Hindlimb muscle (tissue), 1 donor: ENCODE measurements at regions not wholly inside any gene's neighbourhood (a gene's known extent, or its start where the extent isn't known, plus 50 kb on each side); places are given as distances from the start of the nearest gene placed in this dataset.
"Not testable (repeated sequence)": the region's sequence is repeated elsewhere in the genome, so short reads cannot be mapped to it uniquely, and the experiment has no call there.

Experiments used
- DNase-seq: peaks from one replicate; pipeline ENCODE4 v3.0.0-alpha.2; 2013

DNA sequence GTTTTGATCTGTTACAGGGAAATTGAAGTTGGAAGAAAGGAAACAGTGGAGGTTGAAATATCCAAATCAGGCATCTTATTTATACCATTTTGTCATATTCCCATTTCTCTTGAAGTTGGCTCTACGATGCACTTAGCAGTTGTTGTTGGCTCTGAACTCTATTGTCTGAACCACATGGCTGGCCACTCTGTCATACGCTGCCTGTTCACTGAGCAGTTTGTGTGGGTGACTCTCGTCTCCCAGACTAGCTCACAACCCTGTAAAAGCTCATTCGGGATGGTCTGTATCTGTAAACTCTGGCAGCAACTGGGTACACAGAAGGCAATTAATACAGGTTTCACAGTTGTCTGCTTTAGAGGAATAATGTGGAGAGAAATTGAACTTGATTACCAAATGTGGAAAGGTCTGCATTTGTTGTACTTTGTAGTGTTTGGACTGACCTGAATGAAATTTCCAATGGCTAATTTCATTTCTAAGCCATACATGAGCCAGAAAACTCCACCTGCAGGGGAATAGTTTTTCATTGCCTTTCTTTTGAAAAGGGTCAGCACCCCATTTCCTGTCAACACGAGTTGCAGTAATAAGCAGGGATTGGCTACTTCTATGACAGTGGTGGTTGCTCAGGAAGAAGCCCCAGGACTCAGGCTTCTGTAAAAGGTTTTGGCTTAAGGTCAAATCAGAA, 378.2 kb downstream of the OSR1 start:
- no peak for DNase-seq

- DNase-seq: no peak
These were observed 381.0 kb downstream of the OSR1 start for GRCh38 chr2:18977409-18977808.

DNA sequence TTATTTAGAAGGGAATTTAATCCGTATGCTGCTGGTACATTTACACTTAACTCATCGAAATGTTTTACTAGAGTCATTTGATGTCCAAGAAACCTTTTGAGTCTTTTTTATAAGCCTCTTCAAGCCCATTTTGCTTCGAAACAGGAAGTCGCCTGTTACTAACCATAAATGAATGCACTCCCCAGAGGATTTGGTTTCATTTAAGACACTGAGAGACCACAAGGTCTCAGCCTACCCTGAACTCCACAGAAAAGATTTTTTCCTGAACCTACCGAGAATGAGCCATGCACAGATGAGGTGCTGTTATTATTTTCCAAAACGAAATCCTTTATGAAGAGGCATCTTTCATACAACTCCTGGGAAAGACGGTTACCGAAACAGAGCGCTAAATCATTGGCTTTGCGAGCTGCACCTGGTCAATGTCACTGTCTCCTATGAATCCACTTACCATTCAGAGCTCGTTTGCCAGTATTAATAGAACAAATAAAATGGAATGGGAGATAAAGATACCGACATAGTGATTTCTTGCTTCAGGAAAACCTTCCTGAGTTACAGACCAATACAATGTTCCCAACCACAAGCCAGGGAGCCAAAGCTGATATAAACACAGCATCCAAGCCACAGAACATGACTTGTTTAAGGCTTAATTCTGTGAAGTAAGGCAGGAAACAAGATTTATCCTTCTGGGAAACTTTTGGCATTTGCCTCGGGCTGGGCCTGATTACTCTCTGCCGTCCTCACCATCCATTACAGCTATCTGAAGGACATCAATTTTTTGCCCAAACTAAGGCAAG, 382.1 kb downstream of the OSR1 start:
- peak; percentile 29 for DNase-seq

- no peak for DNase-seq
These were observed 382.8 kb downstream of the OSR1 start for GRCh38 chr2:18975506-18976167.

GRCh38 chr2:18971628-18972027, 382.3 kb upstream of the NT5C1B start:
- no peak for DNase-seq

- DNase-seq: no peak
These were observed 381.7 kb upstream of the NT5C1B start for GRCh38 chr2:18971069-18971378.

GRCh38 chr2:18966131-18966530, 376.8 kb upstream of the NT5C1B start:
- no peak for DNase-seq

DNA sequence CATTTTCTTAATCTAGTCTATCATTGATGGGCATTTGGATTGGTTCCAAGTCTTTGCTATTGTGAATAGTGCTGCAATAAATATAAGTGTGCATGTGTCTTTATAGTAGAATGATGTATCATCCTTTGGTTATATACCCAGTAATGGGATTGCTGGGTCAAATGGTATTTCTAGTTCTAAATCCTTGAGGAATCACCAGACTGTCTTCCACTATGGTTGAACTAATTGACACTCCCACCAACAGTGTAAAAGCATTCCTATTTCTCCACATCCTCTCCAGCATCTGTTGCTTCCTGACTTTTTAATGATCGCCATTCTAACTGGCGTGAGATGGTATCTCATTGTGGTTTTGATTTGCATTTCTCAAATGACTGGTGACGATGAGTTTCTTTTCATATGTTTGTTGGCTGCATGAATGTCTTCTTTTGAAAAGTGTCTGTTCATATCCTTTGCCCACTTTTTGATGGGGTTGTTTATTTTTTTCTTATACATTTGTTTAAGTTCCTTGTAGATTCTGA, 374.4 kb upstream of the NT5C1B start:
- DNase-seq: not testable (repeated sequence)

DNA sequence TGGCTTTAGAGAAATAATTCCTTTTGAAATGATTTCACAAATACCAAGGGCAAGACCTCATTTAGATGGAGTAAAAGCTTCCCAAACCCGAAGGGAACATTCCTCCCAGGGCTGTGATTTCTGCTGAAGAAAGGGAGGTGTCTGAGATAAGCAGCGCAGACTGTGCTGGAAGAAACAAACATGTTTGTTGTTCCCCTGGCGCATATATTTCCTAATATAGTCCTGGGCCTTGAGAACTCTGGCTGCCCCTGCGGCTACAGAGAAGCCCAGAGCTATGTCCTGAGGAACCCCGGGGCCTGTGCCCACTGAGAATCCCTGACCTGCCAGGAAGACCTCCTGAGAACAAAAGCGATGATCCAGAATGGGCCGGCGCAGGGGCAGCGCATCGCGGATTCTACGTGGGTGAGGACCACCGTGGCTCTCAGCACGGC, 372.6 kb upstream of the NT5C1B start:
- DNase-seq: no peak

- no peak for DNase-seq
These were observed 370.8 kb upstream of the NT5C1B start for GRCh38 chr2:18959952-18960717.

DNA sequence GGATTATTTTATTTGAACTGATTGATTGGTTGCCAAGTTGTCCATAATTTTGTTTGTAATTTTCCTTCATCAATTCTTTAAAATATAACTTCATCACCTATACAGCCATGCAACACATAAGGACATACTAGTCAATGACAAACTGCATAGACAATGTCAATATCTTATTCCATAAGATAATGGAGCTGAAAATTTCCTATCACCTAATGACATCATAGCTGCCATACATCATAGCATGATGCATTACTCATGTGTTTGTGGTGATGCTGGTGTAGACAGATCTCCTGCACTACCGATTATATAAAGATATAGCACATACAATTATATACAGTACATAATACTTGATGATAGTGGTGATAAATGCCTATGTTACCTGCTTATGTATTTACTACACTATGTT, 369.8 kb upstream of the NT5C1B start:
- no peak for DNase-seq

- no peak for DNase-seq
These were observed 368.5 kb upstream of the NT5C1B start for GRCh38 chr2:18957909-18958308.

DNA sequence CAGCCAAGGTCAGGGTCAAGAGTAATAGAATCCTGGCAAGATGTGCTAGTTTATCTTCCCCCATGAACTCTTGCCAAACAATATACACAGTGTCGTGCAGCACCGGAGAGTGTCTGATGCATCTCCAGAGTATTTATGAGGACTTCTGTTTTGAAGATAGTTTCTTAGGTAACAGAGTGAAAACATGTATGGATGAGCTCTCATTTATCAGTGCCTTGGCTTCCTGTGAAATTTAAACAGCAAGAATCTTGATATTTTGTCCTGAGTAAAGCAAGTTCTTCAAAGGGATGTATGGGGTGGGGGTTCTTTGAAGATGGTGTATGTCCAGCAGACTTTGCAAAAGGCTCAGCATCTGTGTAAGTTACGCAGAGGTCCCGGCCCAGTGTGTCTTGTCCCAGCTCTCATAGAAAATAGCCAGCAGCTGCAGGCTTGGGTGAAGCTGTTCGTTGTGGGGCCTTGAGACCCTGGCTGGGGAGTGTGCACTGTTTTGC, 361.0 kb upstream of the NT5C1B start:
- DNase-seq: peak; percentile 23

- no peak for DNase-seq
These were observed 360.5 kb upstream of the NT5C1B start for GRCh38 chr2:18949871-18950270.

GRCh38 chr2:18940184-18940583, 350.8 kb upstream of the NT5C1B start:
- no peak for DNase-seq

- not testable (repeated sequence) for DNase-seq
These were observed 350.4 kb upstream of the NT5C1B start for GRCh38 chr2:18939740-18940139.

DNA sequence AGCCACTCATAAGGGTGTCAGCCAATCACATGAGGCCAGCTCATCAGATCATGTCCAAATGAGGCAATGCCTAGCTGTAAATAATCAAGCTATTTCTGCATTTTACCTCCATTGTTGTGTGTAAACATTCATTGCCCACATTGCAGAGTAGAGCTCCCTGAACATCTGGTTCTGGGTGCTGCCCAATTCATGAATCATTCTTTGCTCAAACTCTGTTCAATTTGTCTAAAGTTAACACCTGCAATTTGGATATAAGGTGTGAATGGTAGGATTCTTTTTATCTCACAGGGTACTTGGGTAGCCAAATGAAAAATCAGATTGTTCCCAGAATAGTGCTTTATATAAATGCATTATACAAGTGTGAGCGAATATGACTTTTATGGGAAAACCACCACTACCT, 345.5 kb upstream of the NT5C1B start:
- DNase-seq: no peak

DNA sequence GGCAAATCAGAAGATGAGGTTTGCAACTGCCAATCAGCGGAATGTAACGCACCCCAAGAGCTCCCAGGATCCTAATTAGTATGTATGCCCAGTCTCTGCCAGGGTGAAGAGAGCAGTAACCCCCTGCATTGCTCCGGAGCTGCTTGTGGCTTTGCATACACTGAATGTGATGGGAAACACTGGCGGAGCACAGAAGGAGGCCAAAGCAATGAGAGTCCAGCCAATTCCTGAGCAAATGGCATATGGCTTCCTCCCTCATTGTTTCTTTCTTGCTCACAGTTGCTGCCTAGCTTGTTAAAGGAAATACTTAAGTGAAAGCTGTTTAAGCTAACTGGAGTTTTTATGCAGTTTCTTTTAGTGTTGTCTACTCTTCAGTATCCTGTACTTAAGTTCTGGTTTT, 343.5 kb upstream of the NT5C1B start:
- DNase-seq: no peak

GRCh38 chr2:18930971-18931370, 341.6 kb upstream of the NT5C1B start:
- no peak for DNase-seq

- DNase-seq: no peak
These were observed 338.3 kb upstream of the NT5C1B start for GRCh38 chr2:18927525-18928232.

DNA sequence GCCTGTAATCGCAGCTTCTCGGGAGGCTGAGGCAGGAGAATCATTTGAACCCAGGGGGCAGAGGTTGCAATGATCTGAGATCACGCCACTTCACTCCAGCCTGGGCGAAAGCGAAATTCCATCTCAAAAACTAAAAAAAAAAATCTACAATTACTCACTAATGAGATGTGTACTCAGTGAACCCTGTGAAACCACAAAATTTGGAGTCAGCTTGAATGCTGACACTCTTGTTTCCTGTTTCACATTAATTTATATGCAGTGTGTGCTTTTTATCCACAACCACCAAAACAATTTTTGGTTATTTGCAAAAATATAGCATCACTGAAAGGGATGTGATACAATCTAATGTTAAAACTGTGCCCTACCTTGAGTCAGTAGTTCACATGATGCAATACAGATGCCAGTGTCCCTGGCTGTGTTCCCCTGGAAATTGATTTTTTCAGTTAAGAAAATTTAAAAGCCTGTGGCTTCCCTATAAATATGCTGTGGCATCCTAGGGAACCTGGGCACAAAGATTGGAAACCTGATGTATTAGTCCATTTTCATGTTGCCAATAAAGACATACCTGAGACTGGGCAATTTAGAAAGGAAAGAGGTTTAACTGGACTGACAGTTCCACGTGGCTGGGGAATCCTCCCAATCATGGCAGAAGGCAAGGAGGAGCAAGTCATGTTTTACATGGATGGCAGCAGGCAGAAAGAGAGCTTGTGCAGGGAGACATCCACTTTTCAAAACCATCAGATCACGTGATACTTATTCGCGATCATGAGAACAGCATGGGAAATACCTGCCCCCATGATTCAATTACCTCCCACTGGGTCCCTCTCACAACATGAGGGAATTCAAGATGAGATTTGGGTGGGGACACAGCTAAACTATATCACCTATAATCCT, 337.5 kb upstream of the NT5C1B start:
- no peak for DNase-seq
